GM08714 (cell line): ENCODE measurements at regions not wholly inside any gene's neighbourhood (a gene's known extent, or its start where the extent isn't known, plus 50 kb on each side); places are given as distances from the start of the nearest gene placed in this dataset.

Experiments
- H3K4me3 ChIP-seq: fragments of 200-500 bp; sonication (Bioruptor generic); 2 replicates; pipeline ENCODE4 v1.5.1; 2014; ENCODE audit warnings: mild to moderate bottlenecking, low read length, inconsistent platforms
- ZNF274 ChIP-seq: IDR thresholded peaks from 2 replicates; pipeline ENCODE4 v1.6.1; 2012; ENCODE audit warnings: mild to moderate bottlenecking, low read depth, low read length

- no peak for TF ChIP-seq ZNF274
- H3K4me3 ChIP-seq = no peak overlapping the region
Measured at GRCh38 chr5:99129768-99130501, 201.1 kb upstream of the CHD1 start.

- TF ChIP-seq ZNF274 = no peak
- no peak overlapping the region for H3K4me3 ChIP-seq
Measured at GRCh38 chr5:99122976-99123375, 194.2 kb upstream of the CHD1 start.

- no peak for TF ChIP-seq ZNF274
- no peak overlapping the region for H3K4me3 ChIP-seq
Measured at GRCh38 chr5:99119326-99119725, 190.5 kb upstream of the CHD1 start.

GRCh38 chr5:99116526-99116925, 187.7 kb upstream of the CHD1 start:
- no peak overlapping the region for H3K4me3 ChIP-seq
- TF ChIP-seq ZNF274 = no peak

- no peak for TF ChIP-seq ZNF274
Measured at GRCh38 chr5:99109894-99110293, 181.1 kb upstream of the CHD1 start.

GRCh38 chr5:99105216-99105615, 176.4 kb upstream of the CHD1 start:
- TF ChIP-seq ZNF274 = no peak
- no peak overlapping the region for H3K4me3 ChIP-seq

More at GRCh38 chr5:99109894-99110293, 181.1 kb upstream of the CHD1 start:
- no peak overlapping the region for H3K4me3 ChIP-seq

GRCh38 chr5:99104538-99105132, 175.8 kb upstream of the CHD1 start:
- no peak overlapping the region for H3K4me3 ChIP-seq
- TF ChIP-seq ZNF274 = no peak

GRCh38 chr5:99102073-99102697, 173.4 kb upstream of the CHD1 start:
- H3K4me3 ChIP-seq = no peak overlapping the region
- TF ChIP-seq ZNF274 = no peak

- no peak for TF ChIP-seq ZNF274
- no peak overlapping the region for H3K4me3 ChIP-seq
Measured at GRCh38 chr5:99099691-99100090, 170.9 kb upstream of the CHD1 start.

- TF ChIP-seq ZNF274 = no peak
- H3K4me3 ChIP-seq = no peak overlapping the region
Measured at GRCh38 chr5:99089822-99090549, 161.2 kb upstream of the CHD1 start.

- TF ChIP-seq ZNF274 = no peak
- H3K4me3 ChIP-seq = no peak overlapping the region
Measured at GRCh38 chr5:99088309-99088708, 159.5 kb upstream of the CHD1 start.

- TF ChIP-seq ZNF274 = no peak
Measured at GRCh38 chr5:99083197-99083596, 154.4 kb upstream of the CHD1 start.

GRCh38 chr5:99081711-99082110, 152.9 kb upstream of the CHD1 start:
- no peak overlapping the region for H3K4me3 ChIP-seq
- TF ChIP-seq ZNF274 = no peak

More at GRCh38 chr5:99083197-99083596, 154.4 kb upstream of the CHD1 start:
- no peak overlapping the region for H3K4me3 ChIP-seq
